MCF 10A (cell line): ENCODE measurements at regions not wholly inside any gene's neighbourhood (a gene's known extent, or its start where the extent isn't known, plus 50 kb on each side); places are given as distances from the start of the nearest gene placed in this dataset.
A peak's percentile ranks its signal among the peaks of the same experiment; 100 is the strongest.

ENCODE experiments used
- BruUV-seq: library from RNA; stranded (reverse); fragments of 400-500 nt; replicated peaks from 2 replicates; lab custom pipeline; 2021; lab: Mats Ljungman, UMichigan
- CTCF ChIA-PET: fragments of 300-600 bp; sonication (Branson Sonifier 250); formaldehyde crosslinking; extraction: SDS; loops from one replicate; lab custom pipeline; 2021; ENCODE audit warnings: antibody characterized with exemption, inconsistent platforms; lab: Yijun Ruan, JAX
- POLR2A ChIA-PET: fragments of 300-600, 350-650 bp; sonication (Branson Sonifier 250); formaldehyde crosslinking; extraction: SDS; loops from one replicate; lab custom pipeline; 2020; ENCODE audit warnings: antibody characterized with exemption, inconsistent platforms; lab: Yijun Ruan, JAX
- DNase-seq: peaks from one replicate; pipeline ENCODE4 v3.0.0-alpha.2; 2018; ENCODE audit not compliant: unreplicated experiment
- H3K27ac Mint-ChIP-seq: one replicate; pipeline ENCODE4 v1.8.0; 2022; ENCODE audit warnings: mild to moderate bottlenecking, low read depth, mixed read lengths; ENCODE audit not compliant: unreplicated experiment
- H3K27me3 Mint-ChIP-seq: one replicate; pipeline ENCODE4 v1.8.0; 2022; ENCODE audit warnings: mixed read lengths; ENCODE audit not compliant: insufficient read depth, unreplicated experiment
- H3K36me3 Mint-ChIP-seq: one replicate; pipeline ENCODE4 v1.8.0; 2022; ENCODE audit warnings: mild to moderate bottlenecking, moderate library complexity, mixed read lengths; ENCODE audit not compliant: insufficient read depth, unreplicated experiment
- H3K4me1 Mint-ChIP-seq: one replicate; pipeline ENCODE4 v1.8.0; 2022; ENCODE audit warnings: mixed read lengths; ENCODE audit not compliant: insufficient read depth, unreplicated experiment
- H3K4me3 Mint-ChIP-seq: one replicate; pipeline ENCODE4 v1.8.0; 2022; ENCODE audit warnings: mild to moderate bottlenecking, moderate library complexity, mixed read lengths; ENCODE audit not compliant: unreplicated experiment
- H3K9me3 Mint-ChIP-seq: one replicate; pipeline ENCODE4 v1.8.0; 2022; ENCODE audit warnings: mixed read lengths; ENCODE audit not compliant: unreplicated experiment
- intact Hi-C: fragments of 100-400 bp; cut with micrococcal nuclease; formaldehyde crosslinking; loops from 2 replicates; pipeline ENCODE4 v1.14.1; 2022
- TF ChIP-seq, protein P1 (sequence below): fragments of 200-600 bp; IDR thresholded peaks from one replicate; pipeline ENCODE4 v1.8.0; 2022; ENCODE audit warnings: antibody characterized with exemption, mild to moderate bottlenecking; ENCODE audit not compliant: unreplicated experiment

- Mint-ChIP-seq H3K27ac (peak overlapping the region; percentile 92), H3K27me3 (no peaks in the 10 kb centered on the region), H3K9me3 (no peaks in the 10 kb centered on the region), H3K4me1 (peaks cover 21% of the 10 kb centered on the region), H3K36me3 (peaks cover 24% of the 10 kb centered on the region), H3K4me3 (peak overlapping the region; percentile 81)
- intact Hi-C loops, result no loop called here
- ChIA-PET POLR2A (interaction anchor here (0.7 to 25.5 kb wide), 9 partner anchors 8 to 283 kb away, joined by 3 to 1278 read pairs (median 160); partner anchors contain the start of gene TRMU), CTCF (interaction anchor here (0.5 to 6.9 kb wide), 4 partner anchors 15 to 478 kb away, joined by 3 to 47 read pairs (median 6); no protein-coding TSS in a partner anchor)
- BruUV-seq, result no TSS peak
- DNase-seq, result no peak
- TF ChIP-seq, protein P1, sequence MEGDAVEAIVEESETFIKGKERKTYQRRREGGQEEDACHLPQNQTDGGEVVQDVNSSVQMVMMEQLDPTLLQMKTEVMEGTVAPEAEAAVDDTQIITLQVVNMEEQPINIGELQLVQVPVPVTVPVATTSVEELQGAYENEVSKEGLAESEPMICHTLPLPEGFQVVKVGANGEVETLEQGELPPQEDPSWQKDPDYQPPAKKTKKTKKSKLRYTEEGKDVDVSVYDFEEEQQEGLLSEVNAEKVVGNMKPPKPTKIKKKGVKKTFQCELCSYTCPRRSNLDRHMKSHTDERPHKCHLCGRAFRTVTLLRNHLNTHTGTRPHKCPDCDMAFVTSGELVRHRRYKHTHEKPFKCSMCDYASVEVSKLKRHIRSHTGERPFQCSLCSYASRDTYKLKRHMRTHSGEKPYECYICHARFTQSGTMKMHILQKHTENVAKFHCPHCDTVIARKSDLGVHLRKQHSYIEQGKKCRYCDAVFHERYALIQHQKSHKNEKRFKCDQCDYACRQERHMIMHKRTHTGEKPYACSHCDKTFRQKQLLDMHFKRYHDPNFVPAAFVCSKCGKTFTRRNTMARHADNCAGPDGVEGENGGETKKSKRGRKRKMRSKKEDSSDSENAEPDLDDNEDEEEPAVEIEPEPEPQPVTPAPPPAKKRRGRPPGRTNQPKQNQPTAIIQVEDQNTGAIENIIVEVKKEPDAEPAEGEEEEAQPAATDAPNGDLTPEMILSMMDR, result no peak
These were observed 75.4 kb upstream of the WNT7B start for GRCh38 chr22:46052331-46052771.

DNA sequence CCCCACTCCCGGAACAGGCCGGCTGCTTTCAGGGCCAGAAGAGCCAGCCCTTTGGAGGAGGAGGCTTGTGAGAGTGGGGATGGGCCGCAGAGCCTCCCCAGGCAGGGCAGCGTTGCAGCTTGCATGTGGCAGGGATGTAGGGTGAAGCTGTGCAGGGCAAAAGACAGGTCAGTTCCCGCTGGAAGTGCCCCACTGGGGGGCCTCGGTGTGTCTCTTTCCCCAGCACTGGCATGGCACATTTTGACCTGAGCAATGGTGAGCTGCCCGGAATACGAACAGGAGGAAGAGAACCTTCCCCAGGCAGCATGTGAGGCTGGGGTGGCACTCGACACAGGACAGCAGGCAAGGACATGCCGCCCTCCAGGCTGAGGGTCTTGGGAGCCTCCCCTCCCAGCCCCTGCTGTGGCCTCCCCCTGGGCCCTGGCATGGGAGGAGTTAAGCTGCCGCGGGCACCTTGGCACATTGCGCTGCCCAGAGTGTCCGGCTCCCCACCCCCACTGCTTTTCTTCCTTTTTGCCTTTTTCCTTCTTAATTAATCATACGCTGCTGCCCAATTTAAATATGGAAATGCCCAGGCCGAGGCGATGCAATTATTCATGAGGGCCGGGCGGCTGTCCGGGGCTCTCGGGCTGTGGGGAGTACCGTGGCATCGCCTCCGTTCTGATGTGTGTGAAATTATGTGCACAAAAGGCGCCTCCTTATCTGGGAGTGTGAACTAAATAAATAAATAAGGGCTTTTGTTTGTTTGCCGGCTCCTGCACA is 76.0 kb upstream of the WNT7B start:
- ChIA-PET CTCF (interaction anchor here (0.6 to 6.9 kb wide), 4 partner anchors 17 to 46 kb away, joined by 3 to 47 read pairs (median 5); no protein-coding TSS in a partner anchor), POLR2A (interaction anchor here (0.7 to 25.5 kb wide), 11 partner anchors 8 to 283 kb away, joined by 3 to 1278 read pairs (median 128); partner anchors contain the start of gene TRMU)
- peaks cover 21% of the 10 kb centered on the region for H3K4me1 Mint-ChIP-seq
- H3K27me3 Mint-ChIP-seq, result no peaks in the 10 kb centered on the region
- H3K36me3 Mint-ChIP-seq, result peaks cover 27% of the 10 kb centered on the region
- no TSS peak for BruUV-seq
- H3K27ac Mint-ChIP-seq, result peak overlapping the region; percentile 92
- intact Hi-C loops, result loop anchor here (1.0 kb wide), 1 partner anchor 40 kb away; no protein-coding TSS in a partner anchor
- DNase-seq, result peak; percentile 66
- TF ChIP-seq, protein P1, result no peak
- no peaks in the 10 kb centered on the region for H3K9me3 Mint-ChIP-seq
- H3K4me3 Mint-ChIP-seq, result peak overlapping the region; percentile 81

DNA sequence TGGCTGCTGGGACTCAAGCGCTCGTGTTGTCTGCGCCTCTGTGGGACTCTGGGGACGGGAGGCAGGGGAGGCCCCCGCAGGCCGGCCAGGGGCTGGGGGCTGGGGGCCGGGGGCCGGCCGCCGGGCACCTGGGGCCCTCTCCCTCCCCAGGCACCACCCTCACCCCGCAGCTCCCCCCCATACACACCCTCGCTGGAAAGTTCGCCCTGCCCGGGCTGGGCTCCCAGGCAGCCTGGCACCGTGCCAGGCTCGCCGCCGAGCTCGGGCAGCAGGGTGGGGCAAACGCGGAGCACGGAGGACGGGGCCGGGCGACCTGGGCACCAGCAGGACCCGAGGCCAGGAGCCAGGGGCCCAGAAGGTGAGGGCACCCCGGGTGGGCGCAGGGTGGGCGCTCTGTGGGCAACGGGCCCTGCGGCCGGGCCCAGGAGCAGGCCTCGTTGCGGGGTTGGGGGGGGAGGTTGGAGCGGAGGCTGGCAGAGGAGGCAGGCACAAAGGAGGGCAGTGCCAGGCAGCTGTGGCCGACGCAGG is 76.7 kb upstream of the WNT7B start:
- peak; percentile 86 for DNase-seq
- TF ChIP-seq, protein P1, result no peak
- no TSS peak for BruUV-seq
- H3K9me3 Mint-ChIP-seq, result no peaks in the 10 kb centered on the region
- H3K4me3 Mint-ChIP-seq, result peak overlapping the region; percentile 81
- ChIA-PET CTCF (interaction anchor here (0.6 to 6.9 kb wide), 4 partner anchors 16 to 46 kb away, joined by 3 to 47 read pairs (median 5); no protein-coding TSS in a partner anchor), POLR2A (interaction anchor here (0.8 to 25.5 kb wide), 11 partner anchors 7 to 53 kb away, joined by 3 to 1278 read pairs (median 128); no protein-coding TSS in a partner anchor)
- peaks cover 34% of the 10 kb centered on the region for H3K36me3 Mint-ChIP-seq
- intact Hi-C loops, result loop anchor here (1.0 kb wide), 1 partner anchor 40 kb away; no protein-coding TSS in a partner anchor
- H3K4me1 Mint-ChIP-seq, result peaks cover 24% of the 10 kb centered on the region
- no peaks in the 10 kb centered on the region for H3K27me3 Mint-ChIP-seq
- peak overlapping the region; percentile 92 for H3K27ac Mint-ChIP-seq
